8988T (cell line): ENCODE measurements at regions not wholly inside any gene's neighbourhood (a gene's known extent, or its start where the extent isn't known, plus 50 kb on each side); places are given as distances from the start of the nearest gene placed in this dataset.
"Not testable (repeated sequence)": the region's sequence is repeated elsewhere in the genome, so short reads cannot be mapped to it uniquely, and the experiment has no call there.

Experiments
- DNase-seq: peaks from one replicate; pipeline ENCODE4 v3.0.0; 2011

GRCh38 chr1:229164836-229165735 is 105.8 kb upstream of the RAB4A start:
- DNase-seq, result no peak

GRCh38 chr1:229167318-229167717 is 103.6 kb upstream of the RAB4A start:
- no peak for DNase-seq

GRCh38 chr1:229169399-229169798 is 101.5 kb upstream of the RAB4A start:
- no peak for DNase-seq

- no peak for DNase-seq
Observed at GRCh38 chr1:229170274-229170673, 100.6 kb upstream of the RAB4A start.

GRCh38 chr1:229170778-229171505 is 100.0 kb upstream of the RAB4A start:
- no peak for DNase-seq

GRCh38 chr1:229171934-229172333 is 99.0 kb upstream of the RAB4A start:
- no peak for DNase-seq

GRCh38 chr1:229173491-229174476 is 97.1 kb upstream of the RAB4A start:
- DNase-seq, result not testable (repeated sequence)

- not testable (repeated sequence) for DNase-seq
Observed at GRCh38 chr1:229175297-229175696, 95.6 kb upstream of the RAB4A start.

DNA sequence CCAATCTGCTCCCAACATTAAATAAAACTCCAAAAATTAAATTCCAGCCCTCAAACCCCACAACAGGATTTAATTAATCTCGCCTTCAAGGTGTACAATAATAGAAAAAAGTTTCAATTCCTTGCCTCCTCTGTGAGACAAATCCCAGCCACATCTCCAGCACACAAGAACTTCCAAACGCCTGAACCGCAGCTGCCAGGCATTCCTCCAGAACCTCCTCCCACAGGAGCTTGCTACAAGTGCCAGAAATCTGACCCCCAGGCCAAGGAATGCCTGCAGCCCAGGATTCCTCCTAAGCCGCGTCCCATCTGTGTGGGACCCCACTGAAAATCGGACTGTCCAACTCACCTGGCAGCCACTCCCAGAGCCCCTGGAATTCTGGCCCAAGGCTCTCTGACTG is 94.5 kb upstream of the RAB4A start:
- DNase-seq, result not testable (repeated sequence)

GRCh38 chr1:229180161-229180560 is 90.8 kb upstream of the RAB4A start:
- DNase-seq, result no peak

GRCh38 chr1:229181419-229181818 is 89.5 kb upstream of the RAB4A start:
- DNase-seq, result no peak

GRCh38 chr1:229183588-229183987 is 87.3 kb upstream of the RAB4A start:
- no peak for DNase-seq

GRCh38 chr1:229184066-229184465 is 86.8 kb upstream of the RAB4A start:
- DNase-seq, result no peak

DNA sequence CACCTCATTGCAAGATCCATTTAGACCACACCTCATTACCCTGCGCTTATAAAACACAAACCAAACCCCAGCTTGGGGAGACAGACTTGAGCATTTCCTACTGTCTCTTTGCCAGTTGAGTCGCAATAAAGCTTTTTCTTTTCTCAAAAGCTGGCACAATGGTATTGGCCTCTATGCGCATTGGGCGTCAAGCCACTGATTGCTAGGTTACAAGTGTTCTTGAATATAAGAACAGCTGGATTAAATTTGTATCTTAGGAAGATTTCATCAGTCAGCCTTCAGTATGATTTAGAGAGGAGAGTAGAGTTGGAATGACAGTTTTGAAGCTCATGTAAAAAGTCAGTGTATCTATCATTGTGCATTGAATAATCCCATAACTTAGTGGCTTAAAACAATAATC is 84.9 kb upstream of the RAB4A start:
- no peak for DNase-seq

DNA sequence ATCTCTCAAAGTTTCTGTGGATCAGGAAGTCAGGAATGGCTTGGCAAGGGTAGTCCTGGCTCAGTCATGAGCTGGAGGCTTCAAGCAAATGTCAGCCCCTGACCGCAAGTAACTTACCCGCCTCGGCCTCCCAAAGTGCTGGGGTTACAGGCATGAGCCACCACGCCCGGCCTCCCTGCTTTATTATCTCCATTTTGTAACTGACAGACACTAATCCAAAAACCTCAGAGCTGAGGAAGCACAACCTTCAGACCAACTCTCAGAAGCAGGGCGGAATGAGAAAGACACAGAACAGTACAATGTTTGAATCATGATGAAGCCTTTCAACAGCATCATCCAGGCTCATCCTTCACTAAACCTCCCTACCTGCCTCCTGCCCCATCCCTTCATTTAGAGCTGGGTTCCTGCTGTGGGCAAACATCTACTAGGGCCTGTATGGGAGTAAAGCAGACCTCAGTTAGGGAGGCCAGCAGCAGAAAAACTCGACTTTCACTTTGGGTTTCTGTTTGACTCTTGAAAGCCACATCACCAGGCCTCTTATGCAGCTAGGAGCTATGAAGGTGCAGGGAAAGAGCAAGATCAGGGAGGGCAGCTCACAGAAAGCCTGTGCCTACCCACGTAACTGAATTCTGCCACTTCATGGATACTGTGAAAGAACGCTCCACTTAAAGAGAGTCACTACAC is 84.4 kb upstream of the RAB4A start:
- no peak for DNase-seq

DNA sequence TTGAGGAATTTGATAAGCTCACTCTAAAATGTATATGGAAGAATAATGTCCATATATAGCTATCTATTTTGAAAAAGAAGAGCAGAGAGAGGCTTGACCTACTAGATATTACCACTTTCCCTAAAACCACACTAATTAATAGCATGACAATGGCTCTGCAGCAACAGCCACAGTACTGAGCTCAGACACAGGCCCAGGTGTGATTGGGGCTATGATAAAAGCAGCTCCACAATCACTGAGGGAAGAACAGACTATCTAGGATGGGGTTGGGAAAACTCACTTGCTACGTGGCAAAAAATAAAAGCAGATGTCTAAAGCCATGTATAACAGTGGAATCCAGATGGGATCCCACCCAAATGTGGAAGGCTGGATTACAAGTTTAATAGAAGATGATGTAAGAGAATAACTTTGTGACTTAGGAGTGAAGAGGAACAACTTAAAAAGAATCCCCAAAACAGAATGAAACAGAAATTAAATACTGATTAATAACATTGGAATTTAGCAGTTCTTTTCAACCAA is 80.8 kb upstream of the RAB4A start:
- DNase-seq, result no peak

DNA sequence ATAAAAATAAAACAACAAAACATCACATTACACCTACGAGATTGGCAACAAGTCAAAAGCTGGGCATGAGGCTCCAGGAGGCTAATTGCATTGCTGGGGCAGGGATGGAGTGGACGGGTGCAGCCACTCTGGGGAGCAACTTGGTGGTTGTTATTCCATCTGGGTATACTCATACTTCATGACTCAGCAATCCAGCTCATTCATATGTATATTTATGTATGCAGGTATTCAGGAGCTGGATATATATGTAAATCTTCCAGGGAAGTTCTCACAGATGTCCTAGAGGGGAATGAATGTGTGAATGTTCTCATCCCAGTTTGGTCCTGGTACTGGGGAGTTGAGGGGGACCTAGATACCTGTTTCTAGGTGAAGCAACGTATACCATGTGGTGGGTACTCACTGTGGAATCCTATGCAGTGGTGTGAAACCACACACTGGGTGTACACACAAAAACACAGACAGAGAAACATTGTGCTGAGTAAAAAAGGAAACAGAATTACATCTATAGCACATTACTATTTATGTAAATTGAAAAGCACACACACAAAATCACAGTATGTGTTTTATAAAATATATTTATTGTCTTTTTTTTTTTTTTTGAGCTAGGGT is 79.7 kb upstream of the RAB4A start:
- DNase-seq, result no peak

DNA sequence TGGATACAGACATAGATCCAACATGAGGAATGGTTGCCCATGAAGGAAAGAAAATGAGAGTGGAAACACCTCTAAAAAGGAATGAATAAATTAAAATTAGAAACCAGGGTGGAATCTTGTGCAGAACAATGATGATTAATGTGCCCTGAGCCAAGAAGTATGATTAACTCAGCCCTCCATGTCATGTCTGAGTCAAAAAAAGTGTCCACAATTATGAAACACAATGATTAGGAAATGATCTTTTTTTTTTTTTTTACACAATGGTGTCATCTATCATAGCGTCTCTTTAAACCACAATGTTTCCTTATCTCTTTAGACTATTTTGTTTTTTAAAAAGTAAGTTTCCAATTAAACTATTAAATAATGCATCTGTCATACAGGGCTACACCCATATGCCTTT is 78.9 kb upstream of the RAB4A start:
- no peak for DNase-seq

DNA sequence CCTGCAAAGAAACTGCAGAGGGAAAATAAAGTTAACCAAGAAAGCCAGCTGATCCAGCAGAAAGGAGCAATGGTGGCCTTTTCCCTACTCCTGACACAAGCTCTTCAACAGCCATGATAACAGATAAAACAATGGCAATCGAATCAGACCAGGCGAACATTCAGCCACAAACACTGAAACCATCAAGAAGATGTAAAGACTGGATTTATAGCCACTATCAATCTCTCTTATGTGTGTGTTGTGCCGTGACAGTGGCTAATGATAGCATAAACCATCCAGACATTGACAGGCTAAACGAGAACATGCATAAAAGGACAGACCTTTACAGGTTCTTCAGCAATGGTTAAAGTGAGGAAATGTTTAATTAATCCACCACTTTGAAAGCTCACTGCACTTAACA is 78.1 kb upstream of the RAB4A start:
- DNase-seq, result no peak

- DNase-seq, result no peak
Observed at GRCh38 chr1:229194096-229194495, 76.8 kb upstream of the RAB4A start.

GRCh38 chr1:229195246-229195645 is 75.7 kb upstream of the RAB4A start:
- DNase-seq, result no peak
